HG02885 (cell line): ENCODE measurements at regions not wholly inside any gene's neighbourhood (a gene's known extent, or its start where the extent isn't known, plus 50 kb on each side); places are given as distances from the start of the nearest gene placed in this dataset.

ENCODE experiments used
- ATAC-seq: cut with Tn5 transposase; IDR thresholded peaks from one replicate; pipeline ENCODE4 v1.9.1; 2021; ENCODE audit warnings: mild to moderate bottlenecking; ENCODE audit not compliant: unreplicated experiment, poor library complexity

- no peak for ATAC-seq
These were observed 661.2 kb downstream of the SQOR start for GRCh38 chr15:46296002-46296401.

- no peak for ATAC-seq
These were observed 662.0 kb downstream of the SQOR start for GRCh38 chr15:46296797-46297196.

DNA sequence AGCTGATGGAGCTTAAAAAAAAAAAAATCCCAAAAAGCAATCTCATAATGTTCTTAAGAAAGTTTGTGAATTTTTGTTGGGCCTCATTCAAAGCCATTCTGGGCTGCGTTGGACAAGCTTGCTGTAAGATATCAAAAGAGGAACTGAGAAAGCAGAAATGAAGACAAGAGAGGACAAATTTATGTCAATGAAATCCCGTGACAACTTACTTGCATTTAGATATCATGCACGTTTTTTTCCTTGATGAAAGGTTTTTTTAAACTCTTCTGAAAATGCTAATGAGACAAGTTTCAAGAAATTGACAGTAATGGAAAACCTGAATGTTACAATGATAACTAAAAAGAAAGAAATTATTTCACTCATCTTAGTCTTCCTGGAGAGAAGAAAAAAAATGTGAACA, 662.9 kb downstream of the SQOR start:
- peak; percentile 96 for ATAC-seq

DNA sequence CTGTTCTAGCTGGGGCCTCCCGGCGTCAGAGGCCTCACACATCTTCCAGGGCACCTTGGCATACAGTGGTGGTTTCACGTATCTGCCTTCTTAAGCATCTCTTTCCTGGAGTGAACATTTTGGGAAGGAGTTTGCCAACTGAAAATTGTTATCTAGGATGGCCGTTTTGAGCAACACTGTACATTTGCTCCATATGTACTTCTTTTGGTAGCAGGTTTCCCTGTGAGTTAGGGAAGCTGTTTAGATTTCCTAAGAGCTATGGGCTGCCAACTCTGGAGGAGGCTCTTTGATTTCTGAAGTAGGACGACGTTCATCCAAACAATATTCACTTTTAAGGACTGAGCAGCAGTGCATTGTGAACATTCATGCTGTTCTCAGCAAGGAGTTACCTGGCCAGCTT, 665.9 kb downstream of the SQOR start:
- ATAC-seq, result no peak

DNA sequence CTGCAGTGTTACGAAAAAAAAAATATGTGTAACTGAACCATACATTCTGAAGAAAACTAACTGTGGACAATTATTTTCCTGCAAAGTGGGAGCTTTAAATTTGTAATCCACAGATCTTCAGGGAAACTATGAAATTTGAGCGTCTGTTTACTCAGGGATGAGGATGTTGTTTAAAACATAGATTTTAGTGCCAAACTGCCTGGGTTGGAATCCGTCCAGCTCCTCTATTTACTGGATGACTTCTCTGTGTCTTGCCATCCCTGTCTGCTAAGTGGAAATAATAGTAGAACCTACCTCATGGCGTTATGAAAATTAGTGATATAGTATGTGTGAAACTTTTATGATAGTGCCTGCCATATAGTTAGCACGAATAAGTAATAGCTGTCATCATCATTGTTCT, 666.5 kb downstream of the SQOR start:
- ATAC-seq, result no peak

DNA sequence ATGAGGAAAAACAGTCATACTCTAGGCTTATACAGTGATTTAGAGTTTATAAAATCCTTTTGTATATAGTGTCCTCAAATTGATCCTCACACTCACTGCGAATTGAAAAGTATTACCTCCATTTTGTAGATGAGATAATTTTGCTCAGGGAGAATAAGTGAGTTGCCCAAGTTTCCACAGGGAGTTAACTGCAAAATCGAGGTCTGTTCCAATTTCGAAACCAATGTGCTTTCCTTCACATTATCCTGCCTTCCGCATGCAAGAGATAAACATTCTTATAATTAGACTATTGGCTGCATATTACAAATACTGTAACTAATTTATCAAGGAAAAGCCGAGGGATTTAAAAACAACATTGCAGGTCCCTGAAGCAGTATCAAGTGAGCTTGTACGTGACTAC, 667.0 kb downstream of the SQOR start:
- no peak for ATAC-seq

- ATAC-seq, result peak; percentile 62
These were observed 669.5 kb downstream of the SQOR start for GRCh38 chr15:46304321-46304720.

GRCh38 chr15:46307746-46308145, 672.9 kb downstream of the SQOR start:
- no peak for ATAC-seq

DNA sequence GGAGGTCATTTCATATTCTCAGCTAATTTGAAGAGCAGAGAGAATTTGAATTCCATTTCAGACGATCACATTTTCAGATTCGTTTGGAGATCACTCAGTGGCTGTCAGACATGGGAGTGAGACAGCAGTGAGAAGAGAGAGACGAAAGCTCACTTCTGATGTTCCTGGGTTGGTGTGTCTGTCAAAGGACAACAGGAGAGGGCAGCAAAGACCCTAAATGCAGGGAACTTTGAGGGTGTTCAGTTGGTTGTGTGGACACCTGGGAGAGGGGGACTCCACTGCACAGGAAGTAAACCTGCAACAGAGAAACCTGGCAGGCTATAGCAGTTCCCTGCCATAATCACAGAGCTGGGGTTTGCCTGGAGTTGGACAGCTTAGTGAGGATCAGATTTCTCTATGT, 675.1 kb downstream of the SQOR start:
- no peak for ATAC-seq

- ATAC-seq, result peak; percentile 97
These were observed 677.4 kb downstream of the SQOR start for GRCh38 chr15:46312133-46312740.

DNA sequence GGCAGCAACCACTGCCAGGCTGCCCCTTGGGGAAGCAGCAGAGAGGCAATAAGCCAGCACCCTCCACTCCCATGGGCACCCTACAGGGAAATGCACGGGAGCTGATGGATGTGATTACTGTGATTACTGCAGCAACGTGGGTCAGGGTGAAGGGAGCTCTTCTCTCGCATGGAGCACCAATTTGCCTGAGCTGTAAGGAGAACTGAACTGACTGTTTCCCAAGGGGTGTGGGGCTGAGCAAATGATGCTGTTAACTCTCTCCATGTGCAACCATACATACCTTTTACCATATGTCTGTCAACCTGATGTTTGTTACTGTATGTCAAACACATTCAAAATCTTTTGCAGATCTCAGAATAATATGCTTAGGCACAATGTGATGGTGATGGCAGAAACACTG, 680.6 kb downstream of the SQOR start:
- no peak for ATAC-seq

DNA sequence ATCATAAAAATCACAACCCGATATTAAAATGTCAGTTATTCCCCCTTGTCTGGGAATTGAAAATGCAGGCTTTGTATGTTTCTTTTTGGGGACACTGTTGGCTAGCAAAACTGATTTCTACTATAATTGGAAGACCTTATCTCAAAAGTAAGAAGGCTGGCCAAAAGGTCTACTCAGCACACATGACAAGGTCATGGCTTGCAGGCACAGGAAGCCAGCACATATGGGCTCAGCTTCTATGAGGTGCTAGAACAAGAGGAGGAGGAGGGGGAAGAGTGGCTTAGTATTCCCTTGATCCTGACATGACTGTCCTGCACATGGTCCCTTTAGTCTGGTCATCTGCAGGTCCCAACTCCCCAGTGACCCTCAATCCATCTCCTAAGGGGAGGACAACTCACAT, 681.2 kb downstream of the SQOR start:
- ATAC-seq, result no peak

DNA sequence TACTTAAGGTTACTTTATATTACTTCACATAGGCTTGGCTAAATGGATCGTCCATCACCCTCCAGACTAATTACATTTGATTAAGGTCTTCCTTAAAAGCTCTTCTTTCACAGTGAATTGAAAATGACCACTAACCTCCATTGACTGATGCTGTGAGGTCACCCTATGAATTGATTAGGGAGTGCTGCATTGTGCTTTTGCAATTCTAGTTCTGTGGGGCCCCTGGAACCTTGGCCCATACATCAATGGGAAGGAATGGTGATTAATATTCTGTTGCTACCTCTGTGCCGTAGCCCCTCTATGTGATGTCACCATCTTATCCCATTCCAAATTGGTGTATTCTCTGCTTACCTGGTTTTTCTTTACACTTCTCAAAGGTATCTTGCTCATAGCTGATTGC, 682.2 kb downstream of the SQOR start:
- no peak for ATAC-seq

- no peak for ATAC-seq
These were observed 687.9 kb downstream of the SQOR start for GRCh38 chr15:46322753-46323152.

GRCh38 chr15:46326173-46326572, 691.3 kb downstream of the SQOR start:
- no peak for ATAC-seq

- ATAC-seq, result no peak
These were observed 694.0 kb downstream of the SQOR start for GRCh38 chr15:46328821-46329220.

DNA sequence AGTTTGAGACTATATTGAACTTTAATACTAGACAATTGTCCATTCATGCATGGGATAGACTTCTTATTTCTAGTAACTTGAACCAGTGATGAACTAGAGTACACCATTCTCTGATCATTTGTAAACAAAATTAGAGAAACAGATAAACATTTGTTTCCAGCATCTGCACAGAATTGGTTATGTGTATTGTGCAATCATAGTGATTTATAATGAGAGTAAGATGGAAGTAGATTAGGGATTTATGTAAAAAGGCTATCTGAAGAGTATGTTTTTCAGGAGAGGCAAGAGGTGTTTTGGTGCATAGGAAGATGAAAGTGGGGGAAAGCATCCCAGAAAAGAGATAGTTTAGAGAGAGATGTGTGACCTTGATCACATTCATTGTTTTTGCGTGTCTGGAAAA, 695.0 kb downstream of the SQOR start:
- ATAC-seq, result no peak

DNA sequence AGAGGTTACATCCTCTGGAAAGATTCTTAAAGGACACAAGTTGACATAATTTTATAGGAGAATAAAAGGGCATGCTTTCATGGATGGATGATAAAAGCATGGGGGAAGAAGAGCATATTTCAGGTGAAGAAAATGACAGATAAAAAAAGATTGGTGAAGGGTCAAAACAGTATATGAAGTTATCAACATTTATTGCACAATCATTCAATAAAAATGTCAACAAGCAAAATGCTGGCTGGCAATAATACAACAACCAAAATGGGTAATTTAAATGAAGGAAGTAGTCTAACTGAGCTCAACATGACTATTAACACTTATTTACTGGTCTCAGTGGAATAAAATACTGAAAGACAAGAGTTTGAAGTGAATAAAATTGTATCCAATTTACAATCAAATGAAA, 696.7 kb downstream of the SQOR start:
- ATAC-seq, result no peak

GRCh38 chr15:46343196-46343935, 708.5 kb downstream of the SQOR start:
- ATAC-seq, result no peak

- ATAC-seq, result no peak
These were observed 709.4 kb downstream of the SQOR start for GRCh38 chr15:46344115-46344724.

DNA sequence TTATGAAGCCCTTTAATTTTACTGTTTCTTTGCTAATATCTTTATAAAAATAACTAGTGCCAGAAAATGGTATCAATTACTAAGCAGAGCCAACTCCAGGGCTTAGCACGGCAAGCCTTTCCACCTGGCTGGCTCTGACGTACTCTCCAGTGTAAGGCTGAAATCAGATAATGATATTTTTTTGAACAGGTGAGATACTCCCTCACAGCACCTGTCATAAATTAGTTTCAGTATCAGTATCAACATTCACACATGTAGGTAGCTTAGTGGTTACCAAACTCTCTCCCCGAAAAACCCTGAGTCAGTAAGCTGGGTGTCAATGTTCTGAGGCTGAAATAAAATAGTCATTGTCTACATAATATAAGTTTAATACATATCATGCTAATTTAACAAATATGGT, 710.1 kb downstream of the SQOR start:
- ATAC-seq, result no peak

- ATAC-seq, result no peak
These were observed 719.6 kb downstream of the SQOR start for GRCh38 chr15:46354443-46354842.
